Naive B cell (primary cell): ENCODE measurements at regions not wholly inside any gene's neighbourhood (a gene's known extent, or its start where the extent isn't known, plus 50 kb on each side); places are given as distances from the start of the nearest gene placed in this dataset.
"Not testable (repeated sequence)": the region's sequence is repeated elsewhere in the genome, so short reads cannot be mapped to it uniquely, and the experiment has no call there.

ENCODE experiments used
- ATAC-seq, 2 donors: fragments of 150-1000 bp; cut with Tn5 transposase; 2 replicates each; pipeline ENCODE4 v1.10.0; 2021; ENCODE audit warnings: low read depth in 2 of 2, mild to moderate bottlenecking in 2 of 2, moderate library complexity in 2 of 2
- DNase-seq: peaks from one replicate; pipeline ENCODE4 v3.0.0; 2022
- H3K27ac Mint-ChIP-seq, 6 donors: one replicate each; pipeline ENCODE4 v1.8.0; 2020 to 2022; ENCODE audit warnings: mild to moderate bottlenecking in 6 of 6, mixed read lengths in 6 of 6, moderate library complexity in 5 of 6, inconsistent platforms in 2 of 6
- H3K27me3 Mint-ChIP-seq, 3 donors: one replicate each; pipeline ENCODE4 v1.8.0; 2021 to 2022; ENCODE audit warnings: mixed read lengths in 3 of 3, mild to moderate bottlenecking in 1 of 3
- H3K36me3 Mint-ChIP-seq, 2 donors: one replicate each; pipeline ENCODE4 v1.8.0; 2020 to 2022; ENCODE audit warnings: mixed read lengths in 2 of 2, inconsistent platforms in 1 of 2, mild to moderate bottlenecking in 1 of 2
- H3K4me1 Mint-ChIP-seq, 3 donors: one replicate each; pipeline ENCODE4 v1.8.0; 2020 to 2022; ENCODE audit warnings: mixed read lengths in 3 of 3, inconsistent platforms in 1 of 3, mild to moderate bottlenecking in 1 of 3, moderate library complexity in 1 of 3
- H3K4me3 Mint-ChIP-seq, 8 donors: one replicate each; pipeline ENCODE4 v1.8.0; 2020 to 2022; ENCODE audit warnings: mild to moderate bottlenecking in 8 of 8, mixed read lengths in 8 of 8, moderate library complexity in 8 of 8, inconsistent platforms in 2 of 8
- H3K9me3 Mint-ChIP-seq, 7 donors: one replicate each; pipeline ENCODE4 v1.8.0; 2020 to 2022; ENCODE audit warnings: mixed read lengths in 7 of 7, mild to moderate bottlenecking in 5 of 7, inconsistent platforms in 2 of 7, moderate library complexity in 1 of 7

GRCh38 chrX:126489116-126489695, 63.4 kb downstream of the DCAF12L1 start:
- no peaks in the 10 kb centered on the region for H3K27me3 Mint-ChIP-seq
- no peak for DNase-seq
- no peaks in the 10 kb centered on the region for H3K36me3 Mint-ChIP-seq
- peaks cover 0 to 9% (median 6%) of the 10 kb centered on the region in 7 donors for H3K9me3 Mint-ChIP-seq
- H3K27ac Mint-ChIP-seq, result no peak overlapping the region
- no peak for ATAC-seq
- H3K4me1 Mint-ChIP-seq, result no peaks in the 10 kb centered on the region
- H3K4me3 Mint-ChIP-seq, result no peak overlapping the region

DNA sequence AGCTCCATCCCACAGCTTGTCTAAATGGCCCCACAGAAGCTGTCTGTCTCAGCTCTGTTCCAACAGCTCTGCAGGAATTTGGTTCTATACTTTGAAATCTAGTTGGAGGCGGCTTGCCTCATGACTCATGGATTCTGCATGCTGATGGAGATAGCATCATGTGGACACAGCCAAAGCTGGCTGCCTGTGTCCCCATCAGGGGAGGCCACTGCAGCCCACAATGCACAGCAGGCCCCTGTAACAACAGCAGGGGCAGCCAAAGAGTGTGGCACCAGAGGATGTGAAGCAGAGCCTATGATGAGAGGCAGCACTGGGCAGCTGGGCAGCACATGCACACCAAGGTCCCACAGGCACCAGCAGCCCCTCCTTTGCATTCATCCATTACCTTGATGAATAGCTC, 67.2 kb downstream of the DCAF12L1 start:
- Mint-ChIP-seq H3K4me1 (no peaks in the 10 kb centered on the region), H3K36me3 (no peaks in the 10 kb centered on the region), H3K27me3 (no peaks in the 10 kb centered on the region), H3K27ac (no peak overlapping the region), H3K9me3 (peaks cover 0 to 3% (median 0%) of the 10 kb centered on the region in 7 donors), H3K4me3 (peak overlapping the region in 1 of 8 donors; percentile 66)
- ATAC-seq (no peak), DNase-seq (no peak)

DNA sequence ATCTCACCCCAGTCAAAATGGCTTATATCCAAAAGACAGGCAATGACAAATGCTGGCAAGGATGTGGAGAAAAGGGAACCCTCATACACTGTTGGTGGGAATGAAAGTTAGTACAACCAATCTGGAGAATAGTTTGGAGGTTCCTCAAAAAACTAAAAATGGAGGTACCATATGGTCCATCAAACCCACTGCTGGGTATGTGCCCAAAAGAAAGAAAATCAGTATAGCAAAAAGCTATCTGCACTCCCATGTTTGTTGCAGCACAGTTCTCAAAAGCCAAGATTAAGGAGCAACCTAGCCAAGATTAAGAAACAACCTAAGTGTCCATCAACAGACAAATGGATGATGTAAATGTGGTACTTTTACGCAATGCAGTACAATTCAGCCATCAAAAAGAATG, 70.7 kb downstream of the DCAF12L1 start:
- H3K4me3 Mint-ChIP-seq, result no peak overlapping the region
- no peak overlapping the region for H3K27ac Mint-ChIP-seq
- no peaks in the 10 kb centered on the region for H3K36me3 Mint-ChIP-seq
- no peaks in the 10 kb centered on the region for H3K27me3 Mint-ChIP-seq
- no peak for ATAC-seq
- DNase-seq, result no peak
- no peaks in the 10 kb centered on the region for H3K4me1 Mint-ChIP-seq
- H3K9me3 Mint-ChIP-seq, result peaks cover 0 to 3% (median 0%) of the 10 kb centered on the region in 7 donors

- ATAC-seq, DNase-seq, H3K9me3 Mint-ChIP-seq, H3K36me3 Mint-ChIP-seq, H3K4me3 Mint-ChIP-seq, H3K27me3 Mint-ChIP-seq, H3K4me1 Mint-ChIP-seq, H3K27ac Mint-ChIP-seq: not testable (repeated sequence)
Measured at GRCh38 chrX:126459896-126460826, 92.5 kb downstream of the DCAF12L1 start.

GRCh38 chrX:126456136-126456535, 96.5 kb downstream of the DCAF12L1 start:
- H3K4me1 Mint-ChIP-seq, result no peaks in the 10 kb centered on the region
- no peaks in the 10 kb centered on the region for H3K36me3 Mint-ChIP-seq
- H3K4me3 Mint-ChIP-seq, result no peak overlapping the region
- DNase-seq (no peak), ATAC-seq (no peak)
- no peaks in the 10 kb centered on the region for H3K27me3 Mint-ChIP-seq
- H3K9me3 Mint-ChIP-seq, result peaks cover 0 to 10% (median 3%) of the 10 kb centered on the region in 7 donors
- no peak overlapping the region for H3K27ac Mint-ChIP-seq

- no peaks in the 10 kb centered on the region for H3K4me1 Mint-ChIP-seq
- H3K9me3 Mint-ChIP-seq, result peaks cover 4 to 17% (median 8%) of the 10 kb centered on the region in 7 donors
- H3K27ac Mint-ChIP-seq, result no peak overlapping the region
- no peaks in the 10 kb centered on the region for H3K27me3 Mint-ChIP-seq
- ATAC-seq, result no peak
- DNase-seq, result no peak
- no peaks in the 10 kb centered on the region for H3K36me3 Mint-ChIP-seq
- H3K4me3 Mint-ChIP-seq, result no peak overlapping the region
Measured at GRCh38 chrX:126448681-126449080, 103.9 kb downstream of the DCAF12L1 start.
